Bronchial epithelial cell (primary cell): ENCODE measurements at regions not wholly inside any gene's neighbourhood (a gene's known extent, or its start where the extent isn't known, plus 50 kb on each side); places are given as distances from the start of the nearest gene placed in this dataset.
A peak's percentile ranks its signal among the peaks of the same experiment; 100 is the strongest.

Experiments
- DNase-seq: peaks from one replicate; pipeline ENCODE4 v3.0.0-alpha.2; 2010; ENCODE audit warnings: low read depth
- FAIRE-seq: peaks from 2 replicates; lab custom pipeline; 2011; peaks lifted over from hg19 to GRCh38; lab: Jason Lieb, UNC
- H3K27me3 ChIP-seq: 2 replicates; pipeline ENCODE4 v1.5.1; 2011; ENCODE audit warnings: low read length; ENCODE audit not compliant: control insufficient read depth, insufficient read depth
- H3K36me3 ChIP-seq: 2 replicates; pipeline ENCODE4 v1.5.1; 2011; ENCODE audit warnings: low read length; ENCODE audit not compliant: control insufficient read depth, insufficient read depth
- H3K4me3 ChIP-seq: 2 replicates; pipeline ENCODE4 v1.5.1; 2011; ENCODE audit warnings: mild to moderate bottlenecking, low read depth, low read length, control low read depth
- TF ChIP-seq, protein P1 (sequence below): IDR thresholded peaks from 2 replicates; pipeline ENCODE4 v1.5.1; 2011; ENCODE audit warnings: mild to moderate bottlenecking, moderate library complexity, low read length, control low read depth, inconsistent platforms; ENCODE audit not compliant: insufficient read depth, severe bottlenecking

GRCh38 chr7:22598318-22598920 is 98.4 kb upstream of the STEAP1B start:
- no peak for FAIRE-seq
- no peak for DNase-seq
- TF ChIP-seq, protein P1, sequence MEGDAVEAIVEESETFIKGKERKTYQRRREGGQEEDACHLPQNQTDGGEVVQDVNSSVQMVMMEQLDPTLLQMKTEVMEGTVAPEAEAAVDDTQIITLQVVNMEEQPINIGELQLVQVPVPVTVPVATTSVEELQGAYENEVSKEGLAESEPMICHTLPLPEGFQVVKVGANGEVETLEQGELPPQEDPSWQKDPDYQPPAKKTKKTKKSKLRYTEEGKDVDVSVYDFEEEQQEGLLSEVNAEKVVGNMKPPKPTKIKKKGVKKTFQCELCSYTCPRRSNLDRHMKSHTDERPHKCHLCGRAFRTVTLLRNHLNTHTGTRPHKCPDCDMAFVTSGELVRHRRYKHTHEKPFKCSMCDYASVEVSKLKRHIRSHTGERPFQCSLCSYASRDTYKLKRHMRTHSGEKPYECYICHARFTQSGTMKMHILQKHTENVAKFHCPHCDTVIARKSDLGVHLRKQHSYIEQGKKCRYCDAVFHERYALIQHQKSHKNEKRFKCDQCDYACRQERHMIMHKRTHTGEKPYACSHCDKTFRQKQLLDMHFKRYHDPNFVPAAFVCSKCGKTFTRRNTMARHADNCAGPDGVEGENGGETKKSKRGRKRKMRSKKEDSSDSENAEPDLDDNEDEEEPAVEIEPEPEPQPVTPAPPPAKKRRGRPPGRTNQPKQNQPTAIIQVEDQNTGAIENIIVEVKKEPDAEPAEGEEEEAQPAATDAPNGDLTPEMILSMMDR = no peak
- Histone ChIP-seq H3K27me3 (peaks cover 3% of the 10 kb centered on the region), H3K4me3 (no peak overlapping the region), H3K36me3 (no peaks in the 10 kb centered on the region)

DNA sequence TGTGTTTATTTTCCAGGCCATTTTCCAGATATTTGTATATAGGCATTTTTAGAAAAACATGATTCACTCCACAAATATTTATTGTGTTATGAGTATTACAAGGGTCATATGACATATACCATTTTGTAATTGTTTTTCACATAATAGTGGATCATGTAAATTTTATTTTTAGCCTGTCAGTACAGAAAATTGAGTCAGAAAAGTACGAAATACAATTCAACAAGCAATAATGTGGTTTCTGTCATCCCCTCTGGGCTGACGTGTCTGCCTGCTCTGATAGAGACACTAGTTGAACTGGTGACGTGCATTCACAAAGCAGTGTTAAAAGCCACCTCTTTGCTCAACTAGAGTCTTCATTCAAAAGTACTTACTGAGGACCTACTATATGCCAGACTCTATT is 97.9 kb upstream of the STEAP1B start:
- Histone ChIP-seq H3K27me3 (peaks cover under 1% of the 10 kb centered on the region), H3K4me3 (no peak overlapping the region), H3K36me3 (no peaks in the 10 kb centered on the region)
- DNase-seq (peak; percentile 80), FAIRE-seq (no peak)
- TF ChIP-seq, protein P1 = no peak

- DNase-seq = no peak
- FAIRE-seq = no peak
- Histone ChIP-seq H3K4me3 (no peak overlapping the region), H3K27me3 (no peaks in the 10 kb centered on the region), H3K36me3 (no peaks in the 10 kb centered on the region)
- TF ChIP-seq, protein P1 = no peak
Observed at GRCh38 chr7:22596763-22597400, 96.9 kb upstream of the STEAP1B start.

GRCh38 chr7:22594020-22594419 is 94.0 kb upstream of the STEAP1B start:
- no peak for FAIRE-seq
- TF ChIP-seq, protein P1 = no peak
- Histone ChIP-seq H3K27me3 (peaks cover 2% of the 10 kb centered on the region), H3K36me3 (no peaks in the 10 kb centered on the region), H3K4me3 (no peak overlapping the region)
- peak; percentile 12 for DNase-seq

DNA sequence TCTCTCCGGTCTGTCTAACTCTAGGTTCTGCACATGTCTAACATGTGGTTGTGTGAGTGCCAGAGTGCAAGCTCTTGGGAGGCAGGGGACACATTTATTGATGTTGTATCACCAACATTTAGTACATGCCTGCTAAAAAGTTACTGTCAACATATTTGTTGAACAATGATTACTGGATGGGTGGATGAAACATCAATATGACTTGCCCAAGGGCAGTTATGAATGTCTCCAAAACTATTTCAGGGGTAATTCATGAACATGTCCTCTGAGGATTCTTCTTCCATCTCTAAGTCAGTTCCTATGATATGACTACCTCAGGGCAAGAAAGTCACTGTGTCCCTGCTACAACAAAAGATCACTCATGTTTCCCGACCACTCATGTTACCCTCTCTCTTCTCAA is 91.3 kb upstream of the STEAP1B start:
- no peak overlapping the region for H3K4me3 ChIP-seq
- TF ChIP-seq, protein P1 = no peak
- FAIRE-seq (no peak), DNase-seq (peak; percentile 43)
- no peaks in the 10 kb centered on the region for H3K36me3 ChIP-seq
- H3K27me3 ChIP-seq = peaks cover 2% of the 10 kb centered on the region
